Left ventricle myocardium inferior (tissue), 1 donor: ENCODE measurements at regions not wholly inside any gene's neighbourhood (a gene's known extent, or its start where the extent isn't known, plus 50 kb on each side); places are given as distances from the start of the nearest gene placed in this dataset.
"Not testable (repeated sequence)": the region's sequence is repeated elsewhere in the genome, so short reads cannot be mapped to it uniquely, and the experiment has no call there.

Experiments used
- DNase-seq: peaks from one replicate; pipeline ENCODE4 v3.0.0-alpha.2; 2020
- H3K27ac ChIP-seq: fragments of 200-600 bp; replicated peaks from 2 replicates; pipeline ENCODE4 v1.8.0; 2021
- H3K27me3 ChIP-seq: fragments of 200-600 bp; 2 replicates; pipeline ENCODE4 v1.8.0; 2021; ENCODE audit warnings: low read depth
- H3K36me3 ChIP-seq: fragments of 200-600 bp; 2 replicates; pipeline ENCODE4 v1.8.0; 2021
- H3K4me1 ChIP-seq: fragments of 200-600 bp; 2 replicates; pipeline ENCODE4 v1.8.0; 2021
- H3K4me3 ChIP-seq: fragments of 200-600 bp; 2 replicates; pipeline ENCODE4 v1.8.0; 2021; ENCODE audit warnings: mild to moderate bottlenecking, moderate library complexity
- H3K9me3 ChIP-seq: fragments of 200-600 bp; replicated peaks from 2 replicates; pipeline ENCODE4 v1.8.0; 2021
- intact Hi-C: fragments of 100-400 bp; cut with micrococcal nuclease; formaldehyde crosslinking; loops from one replicate; pipeline ENCODE4 v1.11.0; 2022
- TF ChIP-seq, protein P1 (sequence below): fragments of 200-600 bp; IDR thresholded peaks from 2 replicates; pipeline ENCODE4 v1.8.0; 2021; ENCODE audit warnings: antibody characterized with exemption, mild to moderate bottlenecking, borderline replicate concordance
- donor health status: DM: no; HTN: yes; CAD: no; lungs with severe emphysema.

DNA sequence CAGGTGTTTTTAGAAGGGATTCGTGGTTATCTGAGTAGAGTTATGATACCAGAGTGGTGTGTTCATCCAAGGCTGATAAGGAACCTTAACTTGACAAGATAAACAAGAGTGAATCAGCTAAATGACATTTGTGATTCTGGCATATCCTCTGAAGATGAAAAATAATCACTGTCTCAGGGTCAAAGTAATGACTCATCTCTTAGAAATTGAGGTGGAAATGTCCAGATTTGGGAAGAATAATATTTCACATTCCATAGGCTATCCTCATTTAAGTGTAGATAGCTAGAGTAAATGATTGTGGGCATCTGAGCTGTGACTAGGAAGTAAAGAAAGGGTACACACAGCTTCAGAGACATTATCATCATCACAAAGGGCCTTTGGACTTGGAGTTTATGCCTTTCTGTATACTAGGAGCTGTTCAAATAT lies 255.7 kb downstream of the GJA1 start:
- Histone ChIP-seq H3K27me3 (no peaks in the 10 kb centered on the region), H3K9me3 (no peaks in the 10 kb centered on the region), H3K4me3 (no peak overlapping the region), H3K27ac (no peak overlapping the region), H3K36me3 (no peaks in the 10 kb centered on the region), H3K4me1 (peaks cover 8% of the 10 kb centered on the region)
- DNase-seq, result no peak
- TF ChIP-seq, protein P1, sequence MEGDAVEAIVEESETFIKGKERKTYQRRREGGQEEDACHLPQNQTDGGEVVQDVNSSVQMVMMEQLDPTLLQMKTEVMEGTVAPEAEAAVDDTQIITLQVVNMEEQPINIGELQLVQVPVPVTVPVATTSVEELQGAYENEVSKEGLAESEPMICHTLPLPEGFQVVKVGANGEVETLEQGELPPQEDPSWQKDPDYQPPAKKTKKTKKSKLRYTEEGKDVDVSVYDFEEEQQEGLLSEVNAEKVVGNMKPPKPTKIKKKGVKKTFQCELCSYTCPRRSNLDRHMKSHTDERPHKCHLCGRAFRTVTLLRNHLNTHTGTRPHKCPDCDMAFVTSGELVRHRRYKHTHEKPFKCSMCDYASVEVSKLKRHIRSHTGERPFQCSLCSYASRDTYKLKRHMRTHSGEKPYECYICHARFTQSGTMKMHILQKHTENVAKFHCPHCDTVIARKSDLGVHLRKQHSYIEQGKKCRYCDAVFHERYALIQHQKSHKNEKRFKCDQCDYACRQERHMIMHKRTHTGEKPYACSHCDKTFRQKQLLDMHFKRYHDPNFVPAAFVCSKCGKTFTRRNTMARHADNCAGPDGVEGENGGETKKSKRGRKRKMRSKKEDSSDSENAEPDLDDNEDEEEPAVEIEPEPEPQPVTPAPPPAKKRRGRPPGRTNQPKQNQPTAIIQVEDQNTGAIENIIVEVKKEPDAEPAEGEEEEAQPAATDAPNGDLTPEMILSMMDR, result no peak
- intact Hi-C loops, result no loop called here

DNA sequence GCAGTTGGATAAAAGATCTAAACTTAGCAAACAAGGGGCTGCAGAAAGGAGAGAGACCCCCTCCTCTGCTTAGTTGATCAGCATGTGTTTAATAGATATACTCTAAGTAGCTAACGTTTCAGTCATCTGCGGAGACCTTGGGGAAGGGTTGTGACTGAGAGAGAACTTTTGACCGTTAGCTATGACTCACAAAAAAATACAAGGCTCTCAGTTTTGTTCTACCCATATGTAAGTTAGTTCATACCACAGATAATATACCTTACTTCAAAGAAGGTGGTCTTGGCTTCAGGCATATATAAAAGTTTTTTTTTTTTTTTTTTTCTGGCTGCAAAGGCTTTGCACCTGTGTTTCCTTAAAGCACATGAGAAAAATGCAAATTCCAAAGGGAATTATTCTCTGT lies 258.9 kb downstream of the GJA1 start:
- Histone ChIP-seq H3K4me3 (no peak overlapping the region), H3K9me3 (no peaks in the 10 kb centered on the region), H3K4me1 (peaks cover 8% of the 10 kb centered on the region), H3K27me3 (no peaks in the 10 kb centered on the region), H3K36me3 (no peaks in the 10 kb centered on the region), H3K27ac (no peak overlapping the region)
- TF ChIP-seq, protein P1, result no peak
- DNase-seq, result no peak
- intact Hi-C loops, result no loop called here

DNA sequence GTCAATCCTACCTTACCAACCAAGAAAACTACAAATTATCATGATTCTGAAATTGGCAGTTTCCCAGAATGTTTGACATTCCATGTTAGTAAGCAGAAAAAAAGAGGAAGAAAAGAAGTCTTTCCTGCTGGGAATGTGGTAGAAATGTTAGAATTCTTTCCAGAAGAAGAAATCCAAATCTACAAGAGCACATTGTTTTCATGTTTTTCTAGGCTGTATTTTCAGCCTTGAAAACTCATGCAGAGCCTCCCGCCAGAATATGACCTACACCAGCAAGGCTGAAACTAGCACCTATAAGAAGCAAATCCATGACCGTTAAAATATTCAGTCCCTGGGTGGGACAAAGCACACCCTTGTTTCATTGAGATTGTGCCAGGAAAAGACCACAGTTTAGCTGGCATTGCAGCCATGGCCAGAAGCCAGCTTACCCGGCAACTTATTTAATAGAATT lies 259.4 kb downstream of the GJA1 start:
- Histone ChIP-seq H3K4me1 (peaks cover 8% of the 10 kb centered on the region), H3K36me3 (no peaks in the 10 kb centered on the region), H3K9me3 (no peaks in the 10 kb centered on the region), H3K27ac (no peak overlapping the region), H3K4me3 (no peak overlapping the region), H3K27me3 (no peaks in the 10 kb centered on the region)
- no peak for DNase-seq
- intact Hi-C loops, result no loop called here
- TF ChIP-seq, protein P1, result no peak

DNA sequence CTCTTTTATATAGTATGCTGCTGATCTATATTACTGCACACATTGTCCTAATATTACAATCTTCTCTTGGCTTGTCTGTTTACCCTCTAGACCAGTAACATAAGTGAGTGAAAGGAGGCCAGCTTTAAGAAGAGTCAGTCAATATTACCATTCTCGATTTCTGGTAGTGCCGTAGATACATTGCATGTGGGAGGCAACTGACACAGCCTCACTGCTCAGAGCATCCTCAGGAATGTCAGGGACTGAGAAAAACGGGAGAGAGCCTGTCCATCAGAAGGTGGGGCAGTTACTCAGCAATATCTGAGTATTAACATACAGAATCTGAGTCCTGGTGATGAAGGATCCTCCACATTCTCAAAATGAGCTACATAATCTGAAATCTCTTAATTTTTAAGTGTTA lies 259.9 kb downstream of the GJA1 start:
- intact Hi-C loops, result no loop called here
- Histone ChIP-seq H3K27ac (no peak overlapping the region), H3K4me1 (peaks cover 8% of the 10 kb centered on the region), H3K9me3 (no peaks in the 10 kb centered on the region), H3K36me3 (no peaks in the 10 kb centered on the region), H3K27me3 (no peaks in the 10 kb centered on the region), H3K4me3 (no peak overlapping the region)
- DNase-seq, result no peak
- TF ChIP-seq, protein P1, result no peak

DNA sequence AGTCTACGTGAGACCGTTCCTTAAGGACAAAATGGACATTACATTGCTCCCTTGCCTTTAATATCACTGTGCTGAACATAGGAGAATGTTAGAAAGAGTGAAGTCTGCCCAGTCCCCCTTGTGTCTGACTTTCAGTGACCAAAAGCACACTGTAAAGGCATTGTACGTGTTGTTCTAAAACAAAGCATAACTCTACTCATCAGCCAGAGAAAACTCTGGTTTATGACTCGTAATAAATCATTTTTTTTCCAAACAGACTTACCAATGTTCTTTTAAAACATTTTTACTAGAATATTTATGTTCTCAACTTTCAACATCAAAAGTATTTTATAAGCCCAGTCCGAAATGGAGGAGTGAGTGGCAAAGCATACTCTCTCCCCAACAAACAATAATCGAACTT lies 262.5 kb downstream of the GJA1 start:
- no peaks in the 10 kb centered on the region for H3K4me1 ChIP-seq
- H3K27me3 ChIP-seq, result no peaks in the 10 kb centered on the region
- H3K9me3 ChIP-seq, result no peaks in the 10 kb centered on the region
- intact Hi-C loops, result no loop called here
- no peak overlapping the region for H3K4me3 ChIP-seq
- no peak for DNase-seq
- no peak overlapping the region for H3K27ac ChIP-seq
- TF ChIP-seq, protein P1, result no peak
- H3K36me3 ChIP-seq, result no peaks in the 10 kb centered on the region

DNA sequence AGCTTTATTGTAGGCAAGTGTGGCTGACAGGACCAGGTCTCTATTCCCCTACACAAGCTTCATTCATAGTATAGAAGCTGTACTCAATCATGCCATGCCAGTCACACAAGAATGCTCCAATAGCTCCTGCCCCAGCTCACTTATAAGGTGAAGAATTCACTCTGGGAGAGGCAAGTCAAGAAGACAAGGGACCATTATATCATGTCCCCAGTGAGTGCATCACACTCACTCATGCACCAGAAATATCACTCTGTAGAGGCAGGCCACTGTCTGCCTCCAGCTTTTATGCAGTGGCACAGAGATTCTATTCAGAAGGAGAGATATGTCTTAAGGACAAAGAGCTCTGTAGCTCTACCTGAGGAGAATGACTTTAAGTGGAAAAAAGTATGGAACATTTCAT lies 263.2 kb downstream of the GJA1 start:
- DNase-seq, result no peak
- Histone ChIP-seq H3K27ac (no peak overlapping the region), H3K4me3 (no peak overlapping the region), H3K36me3 (no peaks in the 10 kb centered on the region), H3K4me1 (no peaks in the 10 kb centered on the region), H3K27me3 (no peaks in the 10 kb centered on the region), H3K9me3 (no peaks in the 10 kb centered on the region)
- intact Hi-C loops, result no loop called here
- TF ChIP-seq, protein P1, result no peak

DNA sequence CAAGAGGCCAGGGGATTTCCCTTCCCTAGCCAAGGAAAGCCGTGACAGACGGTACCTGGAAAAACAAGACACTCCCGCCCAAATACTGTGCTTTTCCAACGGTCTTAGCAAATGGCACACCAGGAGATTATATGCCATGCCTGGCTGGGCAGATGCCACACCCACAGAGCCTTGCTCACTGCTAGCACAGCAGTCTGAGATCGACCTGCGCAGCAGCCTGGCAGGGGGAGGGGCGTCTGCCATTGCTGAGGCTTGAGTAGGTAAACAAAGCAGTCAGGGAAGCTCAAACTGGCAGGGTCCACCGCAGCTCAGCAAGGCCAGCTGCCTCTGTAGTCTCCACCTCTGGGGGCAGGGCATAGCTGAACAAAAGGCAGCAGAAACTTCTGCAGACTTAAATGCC lies 267.7 kb downstream of the GJA1 start:
- H3K36me3 ChIP-seq, H3K27ac ChIP-seq, intact Hi-C loops, H3K27me3 ChIP-seq, H3K9me3 ChIP-seq, H3K4me3 ChIP-seq, H3K4me1 ChIP-seq, DNase-seq: not testable (repeated sequence)
